ENCODE measurements at regions not wholly inside any gene's neighbourhood (a gene's known extent, or its start where the extent isn't known, plus 50 kb on each side); places are given as distances from the start of the nearest gene placed in this dataset.
"Not testable (repeated sequence)": the region's sequence is repeated elsewhere in the genome, so short reads cannot be mapped to it uniquely, and the experiment has no call there.

- no peak for DNase-seq (ENCODE audit: low read depth)
These were observed 225.3 kb upstream of the B3GALT2 start for GRCh38 chr1:193411714-193412113.

GRCh38 chr1:193411215-193411614 is 224.8 kb upstream of the B3GALT2 start:
- no peak for DNase-seq (ENCODE audit: low read depth)

- DNase-seq (ENCODE audit: low read depth): peak; percentile 74
These were observed 222.4 kb upstream of the B3GALT2 start for GRCh38 chr1:193408782-193409293.

- peak; percentile 20 for DNase-seq (ENCODE audit: low read depth)
These were observed 220.5 kb upstream of the B3GALT2 start for GRCh38 chr1:193406901-193407300.

- DNase-seq (ENCODE audit: low read depth): no peak
These were observed 217.8 kb upstream of the B3GALT2 start for GRCh38 chr1:193404236-193404635.

GRCh38 chr1:193402977-193403376 is 216.6 kb upstream of the B3GALT2 start:
- no peak for DNase-seq (ENCODE audit: low read depth)

GRCh38 chr1:193402037-193402436 is 215.6 kb upstream of the B3GALT2 start:
- DNase-seq (ENCODE audit: low read depth): no peak

GRCh38 chr1:193394336-193394735 is 207.9 kb upstream of the B3GALT2 start:
- DNase-seq (ENCODE audit: low read depth): no peak

- DNase-seq (ENCODE audit: low read depth): no peak
These were observed 206.3 kb upstream of the B3GALT2 start for GRCh38 chr1:193392686-193393085.

GRCh38 chr1:193388683-193389082 is 202.3 kb upstream of the B3GALT2 start:
- DNase-seq (ENCODE audit: low read depth): no peak

GRCh38 chr1:193388165-193388564 is 201.8 kb upstream of the B3GALT2 start:
- no peak for DNase-seq (ENCODE audit: low read depth)

- DNase-seq (ENCODE audit: low read depth): no peak
These were observed 201.0 kb upstream of the B3GALT2 start for GRCh38 chr1:193387406-193387805.

- DNase-seq (ENCODE audit: low read depth): not testable (repeated sequence)
These were observed 192.0 kb upstream of the B3GALT2 start for GRCh38 chr1:193378451-193378850.

GRCh38 chr1:193377472-193377871 is 191.1 kb upstream of the B3GALT2 start:
- no peak for DNase-seq (ENCODE audit: low read depth)

GRCh38 chr1:193372553-193372952 is 186.1 kb upstream of the B3GALT2 start:
- DNase-seq (ENCODE audit: low read depth): no peak

GRCh38 chr1:193368302-193368701 is 181.9 kb upstream of the B3GALT2 start:
- no peak for DNase-seq (ENCODE audit: low read depth)

- no peak for DNase-seq (ENCODE audit: low read depth)
These were observed 181.4 kb upstream of the B3GALT2 start for GRCh38 chr1:193367863-193368262.

- no peak for DNase-seq (ENCODE audit: low read depth)
These were observed 180.5 kb upstream of the B3GALT2 start for GRCh38 chr1:193366764-193367507.

- DNase-seq (ENCODE audit: low read depth): no peak
These were observed 179.6 kb upstream of the B3GALT2 start for GRCh38 chr1:193365966-193366365.

GRCh38 chr1:193359631-193360030 is 173.2 kb upstream of the B3GALT2 start:
- DNase-seq (ENCODE audit: low read depth): no peak

GRCh38 chr1:193358419-193358818 is 172.0 kb upstream of the B3GALT2 start:
- DNase-seq (ENCODE audit: low read depth): no peak

GRCh38 chr1:193356249-193356648 is 169.8 kb upstream of the B3GALT2 start:
- no peak for DNase-seq (ENCODE audit: low read depth)

- DNase-seq (ENCODE audit: low read depth): no peak
These were observed 169.2 kb upstream of the B3GALT2 start for GRCh38 chr1:193355626-193356025.

- no peak for DNase-seq (ENCODE audit: low read depth)
These were observed 168.8 kb upstream of the B3GALT2 start for GRCh38 chr1:193355178-193355577.

Measured in HS-27A (cell line).